ENCODE measurements at regions not wholly inside any gene's neighbourhood (a gene's known extent, or its start where the extent isn't known, plus 50 kb on each side); places are given as distances from the start of the nearest gene placed in this dataset.

DNA sequence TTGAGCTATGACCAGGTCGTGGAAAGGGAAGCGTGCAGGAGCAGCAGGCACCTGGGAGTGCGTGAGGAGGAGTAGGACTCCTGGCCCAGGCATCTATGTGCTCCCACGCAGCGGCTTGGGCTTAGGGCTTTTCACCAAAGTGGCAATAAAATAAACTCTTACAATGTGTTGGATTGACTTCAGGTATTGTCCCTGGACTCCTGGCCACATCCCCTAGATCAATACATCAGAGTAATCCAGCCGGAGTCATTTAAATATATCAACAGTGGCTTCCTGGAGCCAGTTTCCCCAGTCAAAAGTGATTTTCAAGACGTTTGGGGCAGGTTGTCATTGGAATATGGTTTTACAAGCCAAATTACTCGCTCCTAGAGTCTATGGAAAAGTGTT lies 344.4 kb downstream of the WDR11 start (continued):
- TF ChIP-seq ELF1 (IDR thresholded peaks at IDR 0.05) (no peak), TEAD4 (IDR thresholded peaks at IDR 0.05; ENCODE audit: borderline replicate concordance, insufficient read depth) (no peak), MEF2A (IDR thresholded peaks at IDR 0.05; ENCODE audit: borderline replicate concordance, low read depth) (no peak)

DNA sequence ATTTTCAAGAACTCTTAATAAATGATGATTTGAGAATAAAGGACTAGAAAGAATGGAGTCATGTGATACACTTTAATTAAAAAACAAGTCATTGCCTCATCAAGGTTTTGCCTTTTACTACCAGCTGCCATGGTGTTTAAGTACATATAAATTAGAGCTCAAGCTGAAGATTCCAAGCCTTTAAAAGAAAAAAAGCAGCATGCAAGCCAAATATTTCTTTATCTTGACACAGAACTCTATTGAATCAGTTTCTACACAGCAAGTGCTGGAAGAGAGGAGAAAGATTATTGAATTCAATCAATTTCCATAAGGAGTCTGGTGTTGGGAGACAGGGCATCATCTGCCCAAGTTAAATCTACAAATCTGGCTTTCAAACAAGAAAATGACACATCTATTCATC lies 347.9 kb downstream of the WDR11 start:
- Histone ChIP-seq H3K27me3 (ENCODE audit: insufficient read depth) (no peaks in the 10 kb centered on the region), H2AFZ (ENCODE audit: low read depth) (no peak overlapping the region), H3F3A (replicated peaks; ENCODE audit: insufficient read depth) (no peaks in the 10 kb centered on the region), H3K9ac (no peak overlapping the region), H3K36me3 (replicated peaks in 1 of 2; ENCODE audit: control insufficient read depth in 1 of 2, insufficient read depth in 2 of 2, low read length in 1 of 2) (no peaks in the 10 kb centered on the region), H4K20me1 (ENCODE audit: insufficient read depth) (no peaks in the 10 kb centered on the region), H3K9me3 (no peaks in the 10 kb centered on the region), H3K9me2 (no peaks in the 10 kb centered on the region), H3K79me2 (ENCODE audit: insufficient read depth) (no peaks in the 10 kb centered on the region), H3K4me3 (ENCODE audit: low read depth in 2 of 2, low read length in 1 of 2) (no peak overlapping the region), H3K4me2 (no peak overlapping the region), H3K4me1 (ENCODE audit: control insufficient read depth in 1 of 2, insufficient read depth in 2 of 2, low read depth in 1 of 2, low read length in 1 of 2) (no peaks in the 10 kb centered on the region), H3K27ac (ENCODE audit: low read depth in 2 of 2, low read length in 1 of 2) (no peak overlapping the region)
- CTCF ChIA-PET: no interaction called here
- POLR2A ChIA-PET: no interaction called here
- DNase-seq: no peak
- TF ChIP-seq MXI1 (IDR thresholded peaks at IDR 0.05; ENCODE audit: low read depth, low read length) (no peak), POLR2AphosphoS5 (IDR thresholded peaks at IDR 0.05; ENCODE audit: low read depth, low read length) (no peak), FOXM1 (IDR thresholded peaks at IDR 0.05; ENCODE audit: low read depth) (no peak), GATA2 (CRISPR knock-in tag; IDR thresholded peaks at IDR 0.05) (no peak), TAF1 (IDR thresholded peaks at IDR 0.05; ENCODE audit: borderline replicate concordance, low read depth, low read length) (no peak), SIN3A (IDR thresholded peaks at IDR 0.05; ENCODE audit: borderline replicate concordance, low read depth, low read length) (no peak), TEAD4 (IDR thresholded peaks at IDR 0.05; ENCODE audit: borderline replicate concordance, insufficient read depth) (no peak), EP300 (IDR thresholded peaks at IDR 0.05; ENCODE audit: borderline replicate concordance in 1 of 2, low read depth in 1 of 2, low read length in 1 of 2) (no peak), RFX5 (IDR thresholded peaks at IDR 0.05; ENCODE audit: low read length) (no peak), YY1 (IDR thresholded peaks at IDR 0.05; ENCODE audit: low read depth) (no peak), SMC3 (IDR thresholded peaks at IDR 0.05; ENCODE audit: low read depth, low read length) (no peak)
- TF ChIP-seq, protein P1, sequence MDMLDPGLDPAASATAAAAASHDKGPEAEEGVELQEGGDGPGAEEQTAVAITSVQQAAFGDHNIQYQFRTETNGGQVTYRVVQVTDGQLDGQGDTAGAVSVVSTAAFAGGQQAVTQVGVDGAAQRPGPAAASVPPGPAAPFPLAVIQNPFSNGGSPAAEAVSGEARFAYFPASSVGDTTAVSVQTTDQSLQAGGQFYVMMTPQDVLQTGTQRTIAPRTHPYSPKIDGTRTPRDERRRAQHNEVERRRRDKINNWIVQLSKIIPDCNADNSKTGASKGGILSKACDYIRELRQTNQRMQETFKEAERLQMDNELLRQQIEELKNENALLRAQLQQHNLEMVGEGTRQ (IDR thresholded peaks at IDR 0.05; ENCODE audit: borderline replicate concordance, low read depth, low read length): no peak
- TF ChIP-seq, protein P2, sequence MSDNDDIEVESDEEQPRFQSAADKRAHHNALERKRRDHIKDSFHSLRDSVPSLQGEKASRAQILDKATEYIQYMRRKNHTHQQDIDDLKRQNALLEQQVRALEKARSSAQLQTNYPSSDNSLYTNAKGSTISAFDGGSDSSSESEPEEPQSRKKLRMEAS (IDR thresholded peaks at IDR 0.05; ENCODE audit: low read depth): no peak
- TF ChIP-seq, protein P3, sequence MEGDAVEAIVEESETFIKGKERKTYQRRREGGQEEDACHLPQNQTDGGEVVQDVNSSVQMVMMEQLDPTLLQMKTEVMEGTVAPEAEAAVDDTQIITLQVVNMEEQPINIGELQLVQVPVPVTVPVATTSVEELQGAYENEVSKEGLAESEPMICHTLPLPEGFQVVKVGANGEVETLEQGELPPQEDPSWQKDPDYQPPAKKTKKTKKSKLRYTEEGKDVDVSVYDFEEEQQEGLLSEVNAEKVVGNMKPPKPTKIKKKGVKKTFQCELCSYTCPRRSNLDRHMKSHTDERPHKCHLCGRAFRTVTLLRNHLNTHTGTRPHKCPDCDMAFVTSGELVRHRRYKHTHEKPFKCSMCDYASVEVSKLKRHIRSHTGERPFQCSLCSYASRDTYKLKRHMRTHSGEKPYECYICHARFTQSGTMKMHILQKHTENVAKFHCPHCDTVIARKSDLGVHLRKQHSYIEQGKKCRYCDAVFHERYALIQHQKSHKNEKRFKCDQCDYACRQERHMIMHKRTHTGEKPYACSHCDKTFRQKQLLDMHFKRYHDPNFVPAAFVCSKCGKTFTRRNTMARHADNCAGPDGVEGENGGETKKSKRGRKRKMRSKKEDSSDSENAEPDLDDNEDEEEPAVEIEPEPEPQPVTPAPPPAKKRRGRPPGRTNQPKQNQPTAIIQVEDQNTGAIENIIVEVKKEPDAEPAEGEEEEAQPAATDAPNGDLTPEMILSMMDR (IDR thresholded peaks at IDR 0.05): no peak
- TF ChIP-seq, protein P4, sequence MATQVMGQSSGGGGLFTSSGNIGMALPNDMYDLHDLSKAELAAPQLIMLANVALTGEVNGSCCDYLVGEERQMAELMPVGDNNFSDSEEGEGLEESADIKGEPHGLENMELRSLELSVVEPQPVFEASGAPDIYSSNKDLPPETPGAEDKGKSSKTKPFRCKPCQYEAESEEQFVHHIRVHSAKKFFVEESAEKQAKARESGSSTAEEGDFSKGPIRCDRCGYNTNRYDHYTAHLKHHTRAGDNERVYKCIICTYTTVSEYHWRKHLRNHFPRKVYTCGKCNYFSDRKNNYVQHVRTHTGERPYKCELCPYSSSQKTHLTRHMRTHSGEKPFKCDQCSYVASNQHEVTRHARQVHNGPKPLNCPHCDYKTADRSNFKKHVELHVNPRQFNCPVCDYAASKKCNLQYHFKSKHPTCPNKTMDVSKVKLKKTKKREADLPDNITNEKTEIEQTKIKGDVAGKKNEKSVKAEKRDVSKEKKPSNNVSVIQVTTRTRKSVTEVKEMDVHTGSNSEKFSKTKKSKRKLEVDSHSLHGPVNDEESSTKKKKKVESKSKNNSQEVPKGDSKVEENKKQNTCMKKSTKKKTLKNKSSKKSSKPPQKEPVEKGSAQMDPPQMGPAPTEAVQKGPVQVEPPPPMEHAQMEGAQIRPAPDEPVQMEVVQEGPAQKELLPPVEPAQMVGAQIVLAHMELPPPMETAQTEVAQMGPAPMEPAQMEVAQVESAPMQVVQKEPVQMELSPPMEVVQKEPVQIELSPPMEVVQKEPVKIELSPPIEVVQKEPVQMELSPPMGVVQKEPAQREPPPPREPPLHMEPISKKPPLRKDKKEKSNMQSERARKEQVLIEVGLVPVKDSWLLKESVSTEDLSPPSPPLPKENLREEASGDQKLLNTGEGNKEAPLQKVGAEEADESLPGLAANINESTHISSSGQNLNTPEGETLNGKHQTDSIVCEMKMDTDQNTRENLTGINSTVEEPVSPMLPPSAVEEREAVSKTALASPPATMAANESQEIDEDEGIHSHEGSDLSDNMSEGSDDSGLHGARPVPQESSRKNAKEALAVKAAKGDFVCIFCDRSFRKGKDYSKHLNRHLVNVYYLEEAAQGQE (IDR thresholded peaks at IDR 0.05; ENCODE audit: low read depth, low read length): no peak

All from SK-N-SH (cell line).